Choroid plexus epithelial cell (primary cell): ENCODE measurements at regions not wholly inside any gene's neighbourhood (a gene's known extent, or its start where the extent isn't known, plus 50 kb on each side); places are given as distances from the start of the nearest gene placed in this dataset.

ENCODE experiments used
- DNase-seq: peaks from one replicate; pipeline ENCODE4 v3.0.0-alpha.2; 2010; ENCODE audit warnings: low read depth
- H3K4me3 ChIP-seq: 2 replicates; pipeline ENCODE4 v1.5.1; 2011; ENCODE audit warnings: low read depth, mild to moderate bottlenecking, control low read depth, low read length, moderate library complexity
- TF ChIP-seq, protein P1 (sequence below): conservative IDR thresholded peaks from 2 replicates; pipeline ENCODE4 v1.5.1; 2011; ENCODE audit warnings: low read depth, mild to moderate bottlenecking, control low read depth, inconsistent platforms, low read length, moderate library complexity

DNA sequence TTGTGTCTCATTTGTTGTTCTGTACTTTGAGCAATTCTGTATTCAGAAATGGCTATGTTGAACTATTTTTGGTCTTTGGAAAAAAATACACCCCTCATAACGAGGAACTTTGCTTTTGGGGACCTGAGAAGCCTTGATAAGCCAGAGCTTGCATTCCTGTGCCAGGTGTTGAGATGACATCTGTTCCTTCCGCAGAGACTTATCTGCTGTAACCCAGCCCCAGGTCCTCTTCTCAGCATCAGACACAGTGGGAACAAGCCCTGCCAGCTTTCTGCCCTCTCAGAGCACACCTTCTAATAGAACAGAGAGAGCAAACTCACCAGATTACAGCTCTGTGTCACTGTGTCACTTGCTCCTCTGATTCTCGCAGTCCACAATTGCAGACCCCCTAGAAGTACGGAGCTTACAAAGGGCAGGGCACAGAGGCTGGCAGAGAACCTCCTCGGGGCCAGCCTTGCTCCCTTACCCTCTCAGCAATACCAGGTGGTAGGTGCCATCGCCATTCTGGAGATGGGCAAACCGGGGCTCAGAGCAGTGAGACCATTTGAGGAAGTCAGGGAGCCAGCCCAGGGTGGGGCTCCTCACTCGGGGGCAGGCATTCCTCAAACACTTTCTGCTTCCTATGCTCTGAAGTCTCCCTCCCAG is 97.4 kb downstream of the DDX1 start:
- no peak overlapping the region for H3K4me3 ChIP-seq

DNA sequence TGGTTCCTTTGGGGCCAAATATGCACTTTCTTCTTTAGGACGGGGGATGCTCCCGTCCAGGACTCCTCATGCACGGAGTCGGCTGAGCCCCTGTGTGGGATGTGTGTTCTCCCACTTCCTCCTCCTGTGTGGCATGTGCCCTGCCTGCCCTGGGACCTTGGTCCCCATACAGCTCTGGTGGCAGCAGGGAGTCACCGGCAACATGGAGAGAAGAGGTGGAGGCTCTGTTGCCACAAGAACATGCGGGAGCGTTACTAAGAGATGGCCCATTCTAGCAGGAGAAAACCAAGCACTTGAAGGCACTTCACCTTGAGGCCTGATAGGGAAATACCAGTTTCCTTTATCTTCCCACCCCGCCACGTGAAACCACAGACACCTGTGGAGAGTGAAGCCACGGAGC is 98.0 kb downstream of the DDX1 start:
- TF ChIP-seq, protein P1, sequence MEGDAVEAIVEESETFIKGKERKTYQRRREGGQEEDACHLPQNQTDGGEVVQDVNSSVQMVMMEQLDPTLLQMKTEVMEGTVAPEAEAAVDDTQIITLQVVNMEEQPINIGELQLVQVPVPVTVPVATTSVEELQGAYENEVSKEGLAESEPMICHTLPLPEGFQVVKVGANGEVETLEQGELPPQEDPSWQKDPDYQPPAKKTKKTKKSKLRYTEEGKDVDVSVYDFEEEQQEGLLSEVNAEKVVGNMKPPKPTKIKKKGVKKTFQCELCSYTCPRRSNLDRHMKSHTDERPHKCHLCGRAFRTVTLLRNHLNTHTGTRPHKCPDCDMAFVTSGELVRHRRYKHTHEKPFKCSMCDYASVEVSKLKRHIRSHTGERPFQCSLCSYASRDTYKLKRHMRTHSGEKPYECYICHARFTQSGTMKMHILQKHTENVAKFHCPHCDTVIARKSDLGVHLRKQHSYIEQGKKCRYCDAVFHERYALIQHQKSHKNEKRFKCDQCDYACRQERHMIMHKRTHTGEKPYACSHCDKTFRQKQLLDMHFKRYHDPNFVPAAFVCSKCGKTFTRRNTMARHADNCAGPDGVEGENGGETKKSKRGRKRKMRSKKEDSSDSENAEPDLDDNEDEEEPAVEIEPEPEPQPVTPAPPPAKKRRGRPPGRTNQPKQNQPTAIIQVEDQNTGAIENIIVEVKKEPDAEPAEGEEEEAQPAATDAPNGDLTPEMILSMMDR: no peak
- no peak for DNase-seq
- no peak overlapping the region for H3K4me3 ChIP-seq

More for the DNA sequence above, 97.4 kb downstream of the DDX1 start:
- TF ChIP-seq, protein P1: no peak
- no peak for DNase-seq

DNA sequence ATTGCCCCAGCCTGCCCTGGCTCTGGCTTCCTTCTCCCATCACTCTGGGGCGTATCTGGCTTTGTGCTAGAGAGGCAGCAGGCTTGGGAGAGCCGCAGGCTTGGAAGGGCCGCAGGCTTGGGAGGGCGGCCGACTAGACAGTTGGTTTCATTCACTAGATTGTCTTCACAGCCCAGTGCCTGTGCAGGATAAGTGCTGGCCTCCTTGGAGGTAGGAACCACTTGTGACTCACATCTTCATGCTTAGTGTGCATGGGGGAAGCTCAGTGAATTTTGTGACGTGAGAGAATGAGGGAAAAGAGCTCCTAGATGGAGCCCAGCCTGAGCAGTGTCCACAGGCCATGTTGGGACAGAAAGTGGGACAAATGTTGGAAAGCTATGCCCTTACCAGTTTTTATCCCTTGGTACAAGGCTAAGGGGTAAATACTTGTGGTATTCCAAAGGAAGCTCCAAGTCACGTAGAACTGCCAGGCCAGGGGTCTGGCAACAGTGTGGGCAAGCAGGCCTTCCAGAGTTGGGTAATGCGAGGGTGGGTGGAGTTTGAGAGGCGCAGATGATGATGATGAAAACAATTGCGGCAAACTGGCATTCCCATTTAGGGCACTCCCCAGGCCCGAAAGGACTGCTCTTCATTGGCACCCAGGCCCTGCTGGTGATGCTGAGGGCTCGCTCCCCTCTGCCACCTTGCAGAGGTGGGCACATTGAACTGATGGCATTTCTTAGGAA is 100.1 kb downstream of the DDX1 start:
- TF ChIP-seq, protein P1: no peak
- H3K4me3 ChIP-seq: no peak overlapping the region
- no peak for DNase-seq

DNA sequence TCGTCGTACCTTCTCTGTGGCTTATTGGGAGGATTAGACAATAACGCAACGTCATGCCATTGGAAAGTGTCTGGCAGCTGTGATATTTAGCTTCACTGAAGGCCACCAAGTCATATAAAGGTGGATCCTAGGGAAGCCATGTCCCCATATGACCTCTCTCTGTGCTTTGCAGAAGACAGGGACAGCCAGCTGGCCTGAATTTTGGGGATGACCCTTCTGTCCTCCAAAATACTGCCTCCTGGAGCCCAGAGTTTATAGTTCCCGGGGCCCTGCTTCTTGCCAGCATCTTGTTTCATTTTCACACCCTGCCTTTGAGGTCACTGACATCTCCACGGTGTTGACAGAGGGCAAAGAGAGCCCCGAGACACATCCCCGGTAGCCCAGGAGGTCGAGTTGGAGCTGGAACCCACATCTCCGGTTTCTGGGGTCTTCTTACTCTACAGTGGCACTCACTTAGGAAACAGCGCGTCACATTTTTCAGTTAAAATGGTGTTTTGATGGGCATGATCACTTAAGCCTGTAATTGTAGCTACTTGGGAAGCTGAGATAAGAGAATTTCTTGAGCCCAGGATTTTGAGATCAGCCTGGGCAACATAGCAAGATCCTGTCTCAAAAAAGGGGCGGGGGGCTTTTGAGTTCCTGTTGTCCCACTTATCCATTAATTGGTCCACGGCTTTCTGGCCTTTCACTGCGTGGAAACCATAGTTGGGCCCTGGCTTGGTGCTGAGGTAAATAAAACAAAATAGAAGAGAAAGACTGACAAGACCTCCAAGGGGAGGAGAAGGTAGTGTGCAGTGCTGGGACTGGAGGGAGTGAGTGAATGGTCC is 101.1 kb downstream of the DDX1 start:
- no peak overlapping the region for H3K4me3 ChIP-seq
- no peak for DNase-seq
- TF ChIP-seq, protein P1: no peak

DNA sequence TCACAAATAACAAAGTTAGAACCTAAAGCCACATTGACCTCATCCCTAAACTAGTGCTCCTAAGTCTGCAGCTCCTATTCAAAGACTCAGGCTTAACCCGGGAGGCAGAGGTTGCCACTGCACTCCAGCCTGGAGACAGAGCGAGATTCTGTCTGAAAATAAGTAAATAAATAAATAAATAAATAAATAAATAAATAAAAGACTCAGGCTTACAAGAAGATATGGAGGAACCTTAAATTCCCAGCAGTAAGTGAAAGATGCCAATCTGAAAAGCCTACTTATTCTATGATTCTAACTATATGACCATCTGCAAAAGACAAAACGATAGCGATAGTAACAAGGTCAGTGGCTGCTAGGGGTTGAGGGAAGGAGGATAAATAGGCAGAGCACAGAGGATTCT is 101.7 kb downstream of the DDX1 start:
- no peak overlapping the region for H3K4me3 ChIP-seq
- no peak for DNase-seq
- TF ChIP-seq, protein P1: no peak

DNA sequence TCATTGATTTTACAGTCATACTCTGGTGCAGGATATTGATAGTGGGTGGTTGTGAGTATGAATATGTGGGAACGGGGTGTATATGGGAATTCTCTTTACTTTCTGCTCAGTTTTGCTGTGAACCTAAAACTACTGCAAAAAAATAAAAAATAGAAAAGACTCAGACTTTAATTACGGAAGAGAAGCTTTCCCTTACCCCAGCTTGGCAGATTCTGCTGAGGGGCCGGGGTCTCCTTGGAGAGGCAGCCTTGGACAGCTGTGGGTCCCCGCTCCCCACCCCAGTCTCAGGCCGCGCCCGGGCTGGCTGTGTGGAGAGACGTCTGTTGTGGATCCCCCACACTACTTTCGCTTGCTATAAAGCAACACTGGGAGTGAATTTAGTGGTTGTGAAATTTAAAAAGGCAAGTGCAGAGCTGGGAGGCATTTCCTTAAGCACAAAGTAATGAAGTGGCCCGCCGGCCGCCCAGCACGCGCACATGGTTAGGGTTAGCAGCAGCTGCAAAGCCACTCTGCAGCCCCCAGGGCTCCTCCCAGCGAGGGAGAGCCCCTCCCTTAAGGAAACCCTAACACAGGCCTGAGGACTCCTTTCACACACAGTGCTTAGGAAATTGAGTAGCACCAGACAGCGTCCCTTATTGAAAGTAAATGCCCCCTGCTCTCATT is 102.4 kb downstream of the DDX1 start:
- TF ChIP-seq, protein P1: no peak
- no peak for DNase-seq
- H3K4me3 ChIP-seq: no peak overlapping the region
